ENCODE measurements at regions not wholly inside any gene's neighbourhood (a gene's known extent, or its start where the extent isn't known, plus 50 kb on each side); places are given as distances from the start of the nearest gene placed in this dataset.

GRCh38 chrX:46185923-46186810, 359.1 kb downstream of the ZNF674 start:
- no peaks in the 10 kb centered on the region for H3K79me2 ChIP-seq (ENCODE audit: control insufficient read depth, insufficient read depth, low read length)
- ChIA-PET CTCF (ENCODE audit: low intra/inter-chr PET ratio) (no interaction called here), POLR2A (no interaction called here)
- BruUV-seq (replicated peaks): no TSS peak
- H3K9me1 ChIP-seq (ENCODE audit: control insufficient read depth, insufficient read depth, low read length): no peaks in the 10 kb centered on the region
- no peak overlapping the region for H3K4me2 ChIP-seq (ENCODE audit: insufficient read depth, low read length)
- 2% methylated on average over 7 of the region's 7 CpGs for WGBS (ENCODE audit: insufficient coverage, low coverage, missing lambda C conversion rate)
- H3K9me3 ChIP-seq (replicated peaks; ENCODE audit: control insufficient read depth, insufficient read depth, low read depth, low read length): no peaks in the 10 kb centered on the region
- no peak for FAIRE-seq
- no peak overlapping the region for H3K27ac ChIP-seq (ENCODE audit: extremely low read depth, low read depth, low read length)
- H3K36me3 ChIP-seq (ENCODE audit: control insufficient read depth, insufficient read depth, low read length): no peaks in the 10 kb centered on the region
- H3K4me3 ChIP-seq: no peak overlapping the region
- intact Hi-C loops (cut with micrococcal nuclease): no loop called here
- H3K27me3 ChIP-seq (ENCODE audit: control insufficient read depth in 2 of 2, insufficient read depth in 2 of 2, low read length in 2 of 2): no peaks in the 10 kb centered on the region
- TF ChIP-seq HNRNPL (IDR thresholded peaks at IDR 0.05; ENCODE audit: low read depth, low read length) (no peak), PHTF2 (CRISPR knock-in tag; IDR thresholded peaks at IDR 0.05) (no peak), THRA (IDR thresholded peaks at IDR 0.05) (no peak), ELK3 (CRISPR knock-in tag; IDR thresholded peaks at IDR 0.05) (no peak), TOE1 (IDR thresholded peaks at IDR 0.05; ENCODE audit: borderline replicate concordance) (no peak), TOE1 (CRISPR knock-in tag; IDR thresholded peaks at IDR 0.05; ENCODE audit: borderline replicate concordance, low read depth) (no peak), KAT7 (CRISPR knock-in tag; IDR thresholded peaks at IDR 0.05; ENCODE audit: borderline replicate concordance) (no peak), ZKSCAN3 (CRISPR knock-in tag; IDR thresholded peaks at IDR 0.05) (no peak), ZNF778 (CRISPR knock-in tag; IDR thresholded peaks at IDR 0.05) (no peak), ZNF592 (IDR thresholded peaks at IDR 0.05) (no peak), KLF13 (tag; IDR thresholded peaks at IDR 0.05; ENCODE audit: borderline replicate concordance, low read depth) (no peak), SMAD4 (CRISPR knock-in tag; conservative IDR thresholded peaks at IDR 0.05) (no peak), RUNX1 (IDR thresholded peaks at IDR 0.05; ENCODE audit: low read depth) (no peak), ZNF780A (CRISPR knock-in tag; IDR thresholded peaks at IDR 0.05) (no peak), NFXL1 (CRISPR knock-in tag; IDR thresholded peaks at IDR 0.05) (no peak), PTRF (tag; IDR thresholded peaks at IDR 0.05) (no peak), ZZZ3 (IDR thresholded peaks at IDR 0.05) (no peak)
- no peaks in the 10 kb centered on the region for H4K20me1 ChIP-seq (replicated peaks; ENCODE audit: control insufficient read depth, insufficient read depth, low read length)
- no peaks in the 10 kb centered on the region for H3K4me1 ChIP-seq (replicated peaks in 1 of 2; ENCODE audit: control insufficient read depth in 2 of 2, insufficient read depth in 2 of 2, low read length in 2 of 2)
- no peak overlapping the region for H3K9ac ChIP-seq (ENCODE audit: insufficient read depth in 1 of 2, low read depth in 2 of 2, low read length in 2 of 2)
- in situ Hi-C loops (cut with MboI): no loop called here
- ATAC-seq: no peak
- no peak for DNase-seq (ENCODE audit: extremely low read depth in 1 of 4, low spot score in 3 of 4)
- H2AFZ ChIP-seq (ENCODE audit: low read depth, low read length): no peak overlapping the region
